Fibroblast of mammary gland (primary cell): ENCODE measurements at regions not wholly inside any gene's neighbourhood (a gene's known extent, or its start where the extent isn't known, plus 50 kb on each side); places are given as distances from the start of the nearest gene placed in this dataset.

Experiments
- DNase-seq: peaks from one replicate; pipeline ENCODE4 v3.0.0-alpha.2; 2010; ENCODE audit warnings: low read depth
- H3K4me3 ChIP-seq: 2 replicates; pipeline ENCODE4 v1.5.1; 2011; ENCODE audit warnings: low read depth, mild to moderate bottlenecking, low read length, moderate library complexity; ENCODE audit not compliant: control insufficient read depth
- TF ChIP-seq, protein P1 (sequence below): conservative IDR thresholded peaks from 2 replicates; pipeline ENCODE4 v1.5.1; 2011; ENCODE audit warnings: low read depth, low read length, inconsistent platforms; ENCODE audit not compliant: control insufficient read depth, insufficient read depth

DNA sequence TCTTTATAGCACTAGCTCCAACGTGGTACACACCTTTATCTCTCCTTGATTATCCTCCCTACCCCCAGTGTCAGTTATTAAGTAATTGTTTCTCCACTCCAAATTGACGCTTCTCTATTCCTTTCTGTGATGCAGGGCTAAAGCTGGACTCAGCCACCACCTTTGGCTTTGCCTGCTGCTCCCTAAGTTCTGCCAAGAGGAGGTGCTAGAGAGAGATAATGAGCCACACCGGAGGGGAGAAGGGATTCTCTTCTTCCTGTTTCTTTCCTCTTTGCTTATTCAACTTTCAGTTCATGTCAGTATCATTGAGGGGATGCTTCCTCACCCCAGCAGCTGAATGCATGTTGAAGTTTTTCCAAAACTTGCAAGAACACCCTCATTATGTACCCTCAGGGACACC is 176.5 kb downstream of the GBA3 start:
- no peak overlapping the region for H3K4me3 ChIP-seq
- TF ChIP-seq, protein P1, sequence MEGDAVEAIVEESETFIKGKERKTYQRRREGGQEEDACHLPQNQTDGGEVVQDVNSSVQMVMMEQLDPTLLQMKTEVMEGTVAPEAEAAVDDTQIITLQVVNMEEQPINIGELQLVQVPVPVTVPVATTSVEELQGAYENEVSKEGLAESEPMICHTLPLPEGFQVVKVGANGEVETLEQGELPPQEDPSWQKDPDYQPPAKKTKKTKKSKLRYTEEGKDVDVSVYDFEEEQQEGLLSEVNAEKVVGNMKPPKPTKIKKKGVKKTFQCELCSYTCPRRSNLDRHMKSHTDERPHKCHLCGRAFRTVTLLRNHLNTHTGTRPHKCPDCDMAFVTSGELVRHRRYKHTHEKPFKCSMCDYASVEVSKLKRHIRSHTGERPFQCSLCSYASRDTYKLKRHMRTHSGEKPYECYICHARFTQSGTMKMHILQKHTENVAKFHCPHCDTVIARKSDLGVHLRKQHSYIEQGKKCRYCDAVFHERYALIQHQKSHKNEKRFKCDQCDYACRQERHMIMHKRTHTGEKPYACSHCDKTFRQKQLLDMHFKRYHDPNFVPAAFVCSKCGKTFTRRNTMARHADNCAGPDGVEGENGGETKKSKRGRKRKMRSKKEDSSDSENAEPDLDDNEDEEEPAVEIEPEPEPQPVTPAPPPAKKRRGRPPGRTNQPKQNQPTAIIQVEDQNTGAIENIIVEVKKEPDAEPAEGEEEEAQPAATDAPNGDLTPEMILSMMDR: no peak
- DNase-seq: no peak
